ENCODE measurements at regions not wholly inside any gene's neighbourhood (a gene's known extent, or its start where the extent isn't known, plus 50 kb on each side); places are given as distances from the start of the nearest gene placed in this dataset.

DNA sequence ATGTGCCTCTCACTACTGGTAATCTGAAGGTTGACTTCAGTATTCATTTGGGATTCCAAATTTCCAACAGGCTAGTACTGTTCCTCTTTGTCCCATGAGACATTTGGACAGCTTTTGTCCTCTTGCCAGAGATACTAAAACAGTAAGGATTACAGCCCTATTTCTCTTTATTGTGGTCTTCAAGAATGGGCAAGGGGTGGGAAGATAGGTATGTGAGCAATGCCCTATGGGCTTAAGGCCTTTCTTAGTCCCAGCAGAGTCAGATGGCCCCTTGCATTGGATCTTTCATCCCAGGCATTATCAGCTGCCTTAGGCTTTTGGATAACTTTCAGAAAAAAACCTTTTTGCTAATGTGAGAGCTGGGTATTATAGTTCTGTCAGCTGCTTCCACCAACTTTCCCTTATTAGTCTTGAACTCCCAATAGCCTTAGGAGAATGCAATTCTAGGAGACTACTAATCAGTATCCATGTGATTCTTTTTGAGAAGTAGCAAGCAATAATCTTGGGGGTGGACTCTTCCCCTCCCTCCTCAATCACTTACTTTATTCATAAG, 361.1 kb upstream of the NUDT12 start:
- TF ChIP-seq CTCF (conservative IDR thresholded peaks at IDR 0.05; ENCODE audit: low read length) (no peak), EZH2phosphoT487 (IDR thresholded peaks at IDR 0.05; ENCODE audit: borderline replicate concordance, low read depth, low read length) (no peak)
